HG03460 (cell line): ENCODE measurements at regions not wholly inside any gene's neighbourhood (a gene's known extent, or its start where the extent isn't known, plus 50 kb on each side); places are given as distances from the start of the nearest gene placed in this dataset.

ENCODE experiments used
- ATAC-seq: cut with Tn5 transposase; IDR thresholded peaks from one replicate; pipeline ENCODE4 v1.9.1; 2021; ENCODE audit not compliant: unreplicated experiment

DNA sequence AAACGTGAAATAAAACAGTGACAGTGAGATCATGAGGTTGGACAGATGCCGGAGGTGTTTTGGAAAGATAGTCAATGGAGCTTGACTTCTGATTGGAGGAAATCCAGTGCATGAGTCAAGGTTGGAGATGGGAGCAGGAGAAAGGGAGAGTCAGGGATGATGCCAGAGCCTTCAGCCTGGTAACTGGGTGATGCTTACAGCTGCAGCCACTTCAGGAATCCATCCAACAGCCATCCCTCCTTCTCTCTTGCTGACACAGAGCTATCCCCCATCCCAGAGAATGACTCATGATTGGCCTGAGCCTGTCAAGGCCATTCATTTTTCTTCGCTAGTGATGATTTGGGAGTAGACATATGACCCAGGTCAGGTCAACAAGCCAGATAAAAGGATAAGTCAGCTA, 112.8 kb downstream of the SAMD5 start:
- no peak for ATAC-seq

DNA sequence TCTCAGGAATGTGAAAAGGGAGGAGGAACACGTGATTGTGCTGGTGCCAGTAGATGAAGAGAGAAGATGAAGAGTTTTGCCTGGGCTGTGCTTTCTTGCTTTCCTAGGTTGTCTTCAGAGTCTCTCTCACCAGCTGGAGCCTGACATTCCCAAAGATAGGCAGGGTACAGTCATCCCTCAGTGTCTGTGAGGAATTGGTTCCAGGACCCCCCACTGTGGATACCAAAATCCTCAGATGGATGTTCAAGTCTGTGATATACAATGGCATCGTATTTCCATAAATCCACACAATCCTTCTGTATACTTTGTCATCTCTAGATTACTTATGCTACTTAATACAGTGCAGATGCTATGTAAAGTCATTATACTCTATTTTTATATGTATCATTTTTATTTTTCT, 113.5 kb downstream of the SAMD5 start:
- no peak for ATAC-seq

DNA sequence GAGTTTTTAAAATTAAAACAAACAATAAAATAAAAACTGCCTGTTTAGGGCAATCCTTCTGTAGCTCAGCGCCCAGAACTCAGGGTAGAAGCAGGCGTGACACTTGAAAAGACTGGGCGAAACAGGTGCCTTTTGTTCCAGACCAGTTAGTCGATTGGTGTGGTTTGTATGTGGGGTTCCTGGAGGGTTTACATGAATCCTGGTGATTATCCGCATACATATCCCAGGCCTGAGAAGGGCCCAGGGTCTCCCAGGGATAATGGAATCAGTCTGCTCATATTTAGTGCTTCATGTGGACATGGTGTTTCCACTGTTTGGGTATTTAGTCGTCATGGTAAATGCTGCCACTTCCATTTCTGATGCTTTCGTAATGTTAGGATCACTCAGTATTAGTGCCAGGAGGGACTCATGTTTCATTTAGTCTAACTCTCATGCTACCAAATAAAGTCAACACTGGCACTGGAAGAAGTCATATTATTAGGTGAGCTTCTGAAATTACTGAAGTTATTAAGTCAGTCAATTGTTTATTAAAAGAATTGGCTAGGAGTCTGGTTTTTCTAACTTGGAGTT, 116.5 kb downstream of the SAMD5 start:
- ATAC-seq, result no peak

DNA sequence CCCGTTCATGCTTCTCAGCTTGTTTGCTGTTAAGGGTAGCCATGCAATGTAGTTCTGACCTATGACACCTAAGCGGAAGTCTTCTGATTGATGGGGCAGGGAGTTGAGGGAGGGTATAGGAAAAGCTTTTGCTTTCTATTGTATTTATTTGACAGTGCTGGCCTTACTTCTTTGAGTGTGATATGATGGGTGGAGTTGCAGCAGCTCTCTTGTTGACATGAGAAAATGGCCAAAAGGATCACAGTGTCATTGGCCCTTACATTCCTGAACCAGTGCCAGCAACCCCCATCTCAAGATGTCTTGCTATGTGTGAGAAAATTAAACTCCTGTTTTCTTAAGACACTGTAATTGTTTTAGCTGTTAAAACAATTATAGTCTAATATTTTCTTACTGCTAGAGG, 117.5 kb downstream of the SAMD5 start:
- ATAC-seq, result no peak

DNA sequence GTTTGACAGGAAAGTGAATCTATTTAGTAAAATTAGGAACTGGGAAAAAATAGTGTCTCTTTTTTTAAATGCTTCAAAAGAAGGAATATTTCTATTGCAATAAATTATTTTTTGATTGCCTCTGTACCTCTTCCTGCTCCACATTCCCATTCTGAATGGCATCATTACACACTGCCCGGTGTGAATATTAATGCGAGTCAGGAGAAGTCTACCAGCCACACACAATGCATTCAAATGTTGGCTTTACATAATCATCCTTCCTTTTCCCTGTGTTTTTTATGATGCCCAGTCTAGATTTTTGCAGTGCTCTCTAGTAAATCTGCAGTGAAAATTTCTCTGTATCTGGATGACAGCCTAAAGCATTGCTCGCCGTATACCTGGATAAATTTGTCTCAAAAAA, 118.9 kb downstream of the SAMD5 start:
- ATAC-seq, result no peak

DNA sequence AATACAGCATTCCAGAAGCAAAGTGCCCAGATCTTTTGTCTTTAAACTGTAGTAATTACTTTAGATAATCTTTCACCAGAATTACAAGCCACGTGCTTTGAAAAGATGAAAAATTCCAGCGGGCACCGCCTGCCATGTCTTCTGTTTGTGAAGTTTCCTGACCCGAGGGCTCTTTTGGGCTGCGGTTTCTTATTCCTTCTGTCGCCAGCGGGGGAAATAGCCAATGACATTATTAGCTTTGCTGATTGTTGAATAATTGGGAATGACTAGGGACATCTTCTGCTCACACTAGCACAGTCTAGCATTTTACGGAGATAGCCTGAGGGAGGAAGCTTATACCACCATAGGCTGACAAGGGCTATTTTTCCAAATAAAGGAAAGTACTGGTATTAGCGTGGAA, 124.7 kb downstream of the SAMD5 start:
- ATAC-seq, result no peak

DNA sequence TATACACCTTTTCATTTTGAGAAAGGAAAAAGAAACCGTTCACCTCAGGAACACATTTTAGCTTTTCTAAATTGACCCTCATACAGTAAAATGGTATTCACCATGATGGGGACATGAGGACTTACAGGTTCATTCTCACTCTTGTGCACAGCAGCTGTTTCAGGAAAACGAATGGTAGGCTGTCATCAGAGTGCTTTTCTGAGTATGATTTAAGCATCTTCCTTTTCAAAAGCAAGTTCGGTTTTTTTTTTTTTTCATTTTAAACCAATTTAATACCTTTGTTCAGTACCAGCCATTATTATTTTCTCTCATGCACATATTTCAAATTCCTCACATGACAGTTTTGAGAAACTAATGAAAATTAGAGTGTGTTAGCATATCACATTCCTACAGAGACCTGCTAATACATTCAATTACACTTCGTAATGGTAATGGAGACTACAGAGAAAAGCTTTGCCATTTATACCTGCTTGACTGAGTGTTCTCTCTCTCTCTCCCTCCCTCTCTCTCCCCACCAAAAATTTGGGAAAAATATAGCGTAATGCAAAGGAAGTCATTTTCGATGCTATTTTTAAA, 129.2 kb downstream of the SAMD5 start:
- no peak for ATAC-seq

DNA sequence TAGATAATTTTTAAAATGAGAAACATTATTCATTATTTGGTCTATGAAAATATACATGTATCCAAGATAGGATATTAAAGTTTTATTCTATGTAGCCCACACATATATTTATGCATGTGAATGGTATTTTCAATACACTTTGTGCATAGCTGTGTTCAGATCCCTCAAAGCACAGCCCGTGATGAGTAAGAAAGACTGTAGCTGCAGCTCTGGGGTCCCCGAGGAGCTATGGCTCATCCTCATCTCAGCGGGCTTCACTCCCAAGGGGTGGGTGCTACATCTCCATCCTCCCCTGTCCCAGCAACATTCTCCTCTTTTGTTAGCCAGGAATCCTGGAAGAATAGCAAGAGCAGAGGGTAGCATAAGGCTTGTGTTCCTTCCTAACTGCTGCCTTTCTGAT, 130.8 kb downstream of the SAMD5 start:
- ATAC-seq, result no peak

DNA sequence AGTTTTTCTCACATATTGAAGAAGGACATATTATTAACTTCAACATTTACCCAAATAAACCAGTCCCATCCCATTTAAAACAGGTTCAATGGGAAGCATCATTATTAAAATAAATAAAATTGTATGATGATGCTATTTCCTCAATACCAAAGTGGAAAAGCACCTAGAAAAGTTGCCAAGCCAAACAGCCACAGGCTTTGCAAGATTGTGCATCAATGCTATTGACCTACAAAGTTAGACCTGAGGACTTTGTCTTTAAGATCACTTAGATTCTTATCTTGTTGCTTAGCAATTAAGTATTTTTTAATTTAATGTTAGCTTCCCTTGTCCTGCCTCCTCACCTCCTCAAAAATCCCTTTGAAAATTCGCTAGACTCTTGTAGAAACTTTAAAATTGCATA, 132.1 kb downstream of the SAMD5 start:
- no peak for ATAC-seq

DNA sequence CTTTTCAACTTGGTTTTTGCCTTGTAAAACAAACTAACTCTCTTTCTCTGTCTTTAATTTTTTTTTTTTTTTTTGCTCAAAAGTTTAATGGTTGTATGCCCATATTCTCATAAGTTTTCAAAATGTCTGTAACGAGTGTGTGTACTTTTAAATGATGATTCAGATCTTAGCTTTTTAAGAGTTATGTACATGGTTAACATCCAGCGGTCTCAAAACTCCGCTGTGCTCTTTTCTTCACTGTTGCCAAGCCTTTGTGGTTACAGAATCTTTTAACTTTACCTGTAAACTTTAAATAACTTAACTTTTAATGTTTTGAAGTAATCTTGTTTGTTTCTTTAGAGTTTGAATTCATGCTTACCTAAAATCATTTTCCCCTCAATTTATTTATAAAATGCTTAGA, 133.0 kb downstream of the SAMD5 start:
- no peak for ATAC-seq

DNA sequence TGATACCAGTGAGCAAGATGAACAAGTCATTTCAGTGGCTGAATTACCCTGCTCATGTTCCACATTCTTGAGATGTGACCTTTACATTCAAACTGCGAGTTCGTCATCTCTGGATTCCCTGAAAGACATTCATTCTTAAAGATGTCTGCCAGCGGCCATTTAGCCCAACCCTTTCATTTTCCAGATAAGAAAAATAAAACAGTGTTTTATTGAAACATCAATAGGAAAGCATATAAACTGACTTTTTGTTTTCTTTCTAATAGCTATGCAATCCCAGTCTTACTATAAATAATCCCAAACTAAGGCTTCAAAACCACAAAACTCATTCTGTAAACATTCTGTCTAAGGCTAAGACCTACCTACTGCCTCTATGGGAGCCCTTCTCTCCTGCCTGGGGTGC, 134.0 kb downstream of the SAMD5 start:
- ATAC-seq, result no peak

DNA sequence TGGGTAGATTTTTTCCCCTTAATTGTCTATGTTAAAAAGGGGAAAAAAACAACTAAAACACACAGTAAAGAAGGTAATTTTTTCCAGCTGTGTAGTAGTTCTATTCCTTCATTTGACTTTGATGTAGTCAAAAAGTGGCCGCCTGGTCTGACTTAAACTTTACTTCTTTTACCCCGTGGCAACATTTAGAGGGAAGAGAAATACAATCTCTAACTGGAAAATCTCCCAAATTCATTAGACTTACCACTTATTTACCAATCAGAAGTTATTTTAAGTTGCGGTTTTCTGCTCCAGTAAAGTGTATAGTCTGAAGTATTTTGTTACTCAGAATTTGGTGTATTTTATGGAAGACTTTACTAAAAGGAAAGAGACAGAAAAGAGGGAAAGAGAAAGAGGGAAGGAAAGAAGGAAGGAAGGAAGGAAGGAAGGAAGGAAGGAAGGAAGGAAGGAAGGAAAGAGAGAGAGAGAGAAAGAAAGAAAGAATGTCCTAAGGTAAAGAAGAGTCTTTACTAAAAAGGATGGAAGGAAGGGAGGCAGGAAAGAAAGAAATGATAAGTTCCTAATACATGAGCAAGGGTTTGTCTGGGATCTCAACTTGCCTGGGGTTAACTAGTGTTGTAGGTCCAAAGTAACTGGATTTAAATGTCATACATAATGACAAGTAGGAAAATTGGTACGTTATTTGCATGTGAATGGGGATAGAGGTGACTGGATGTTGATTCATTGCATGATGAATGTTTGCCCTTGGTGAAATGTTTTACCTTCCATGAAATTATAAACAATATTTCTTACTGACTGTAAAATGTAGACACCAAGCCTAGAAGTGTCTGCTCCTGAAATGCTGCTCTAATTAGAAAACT, 135.1 kb downstream of the SAMD5 start:
- no peak for ATAC-seq

DNA sequence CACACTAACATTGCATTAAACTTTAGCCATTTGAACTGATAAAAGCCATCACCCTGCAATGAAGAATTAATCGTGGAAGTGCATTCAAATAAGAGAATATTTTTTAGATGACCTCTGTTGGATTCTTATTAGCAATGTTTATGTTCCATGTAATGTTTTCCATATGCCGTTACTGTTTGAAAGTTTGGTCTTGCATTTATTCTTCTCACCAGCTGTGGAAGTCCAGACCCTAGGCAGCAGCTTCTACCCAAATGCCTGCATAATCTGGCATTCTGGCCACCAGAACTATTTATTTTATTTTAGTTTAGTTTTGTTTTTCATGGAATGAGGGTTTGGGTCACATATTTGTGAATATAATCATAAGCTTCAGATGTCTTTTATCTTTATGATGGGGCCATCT, 140.4 kb downstream of the SAMD5 start:
- ATAC-seq, result no peak

DNA sequence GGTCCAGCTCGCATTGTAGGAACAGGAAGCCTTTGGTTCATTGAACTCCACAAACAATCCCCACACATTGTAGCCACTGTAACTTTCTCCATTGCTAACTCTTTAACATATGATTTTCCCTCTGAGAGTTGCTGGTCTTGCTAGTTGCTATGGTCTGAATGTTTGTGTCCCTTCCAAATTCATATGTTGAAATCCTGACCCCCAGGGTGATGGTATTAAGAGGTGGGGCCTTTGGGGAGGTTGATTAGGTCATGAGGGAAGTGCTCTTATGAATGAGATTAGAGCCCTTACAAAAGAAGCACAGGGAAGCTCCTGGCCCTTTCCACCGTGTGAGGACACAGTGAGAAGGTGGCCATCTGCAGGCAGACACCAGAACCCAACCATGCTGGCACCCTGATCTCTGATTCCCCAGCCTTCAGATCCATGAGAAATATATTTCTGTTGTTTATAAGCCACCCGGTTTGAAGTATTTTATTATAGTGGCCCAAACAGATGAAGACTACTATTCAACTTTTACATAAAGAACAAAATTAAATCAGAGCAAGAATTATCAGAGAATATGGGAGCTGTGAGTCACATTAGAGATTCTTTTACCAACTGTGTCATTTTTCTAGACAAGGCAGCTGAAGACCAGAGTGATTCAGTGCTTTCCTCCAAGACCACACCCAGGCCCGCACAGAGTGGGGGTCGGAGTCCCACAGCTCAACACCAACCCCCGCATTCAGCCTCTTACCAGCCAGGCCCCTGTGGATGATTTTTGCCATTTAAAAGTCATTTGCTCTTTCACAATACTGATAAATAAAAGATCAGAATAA, 143.0 kb downstream of the SAMD5 start:
- no peak for ATAC-seq

DNA sequence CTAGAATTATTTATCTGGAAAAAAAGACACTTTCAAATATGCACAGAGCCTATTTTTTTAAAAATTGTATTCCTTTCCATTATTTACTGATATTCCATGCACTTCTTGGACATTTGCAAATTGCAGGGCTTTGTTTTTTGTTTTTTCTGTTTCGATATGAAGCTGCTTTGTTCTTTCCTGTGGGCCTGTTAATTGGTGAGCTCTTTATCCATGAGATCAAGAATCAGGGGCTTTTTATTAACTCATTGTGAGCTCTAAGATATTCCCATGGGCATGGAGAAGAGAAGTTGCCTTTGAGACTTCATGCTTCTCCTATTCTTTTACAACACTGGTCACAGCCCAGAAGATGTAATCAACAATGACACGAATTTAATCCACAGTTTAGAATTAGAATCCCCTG, 145.1 kb downstream of the SAMD5 start:
- no peak for ATAC-seq

DNA sequence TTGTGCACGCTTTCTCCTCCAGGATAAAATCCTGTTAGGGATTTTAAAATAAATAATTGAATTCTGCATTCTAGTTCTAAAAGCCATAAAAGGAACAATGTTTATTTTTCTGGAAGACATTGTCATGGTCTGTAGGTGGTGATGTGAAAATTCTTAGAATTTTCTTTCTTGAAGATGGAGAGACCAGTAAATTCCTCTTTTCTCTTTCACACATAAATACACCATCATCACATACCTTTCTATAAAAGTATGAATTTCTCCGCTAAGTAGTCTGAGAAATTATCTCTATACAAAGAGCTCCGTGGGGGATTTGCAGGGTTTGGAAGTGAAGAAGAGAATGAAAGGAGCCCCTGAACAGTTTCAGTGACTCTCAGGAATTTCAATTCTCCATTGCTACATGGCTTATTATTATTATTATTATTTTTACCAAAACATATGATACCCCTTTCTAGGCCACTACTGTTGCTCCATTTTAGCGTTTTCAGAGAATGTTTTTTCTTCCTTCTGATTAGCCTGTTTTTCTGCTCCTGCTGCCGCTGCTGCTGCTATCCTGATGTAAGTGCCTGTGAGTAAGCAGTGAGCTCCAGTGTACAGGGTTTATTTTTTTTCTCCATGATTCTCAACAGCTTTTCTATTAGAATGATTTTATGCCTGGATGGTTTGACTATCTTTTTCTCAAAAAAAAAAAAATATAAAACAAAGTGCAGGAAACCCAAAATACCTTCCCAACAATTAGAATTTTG, 145.8 kb downstream of the SAMD5 start:
- ATAC-seq, result no peak

DNA sequence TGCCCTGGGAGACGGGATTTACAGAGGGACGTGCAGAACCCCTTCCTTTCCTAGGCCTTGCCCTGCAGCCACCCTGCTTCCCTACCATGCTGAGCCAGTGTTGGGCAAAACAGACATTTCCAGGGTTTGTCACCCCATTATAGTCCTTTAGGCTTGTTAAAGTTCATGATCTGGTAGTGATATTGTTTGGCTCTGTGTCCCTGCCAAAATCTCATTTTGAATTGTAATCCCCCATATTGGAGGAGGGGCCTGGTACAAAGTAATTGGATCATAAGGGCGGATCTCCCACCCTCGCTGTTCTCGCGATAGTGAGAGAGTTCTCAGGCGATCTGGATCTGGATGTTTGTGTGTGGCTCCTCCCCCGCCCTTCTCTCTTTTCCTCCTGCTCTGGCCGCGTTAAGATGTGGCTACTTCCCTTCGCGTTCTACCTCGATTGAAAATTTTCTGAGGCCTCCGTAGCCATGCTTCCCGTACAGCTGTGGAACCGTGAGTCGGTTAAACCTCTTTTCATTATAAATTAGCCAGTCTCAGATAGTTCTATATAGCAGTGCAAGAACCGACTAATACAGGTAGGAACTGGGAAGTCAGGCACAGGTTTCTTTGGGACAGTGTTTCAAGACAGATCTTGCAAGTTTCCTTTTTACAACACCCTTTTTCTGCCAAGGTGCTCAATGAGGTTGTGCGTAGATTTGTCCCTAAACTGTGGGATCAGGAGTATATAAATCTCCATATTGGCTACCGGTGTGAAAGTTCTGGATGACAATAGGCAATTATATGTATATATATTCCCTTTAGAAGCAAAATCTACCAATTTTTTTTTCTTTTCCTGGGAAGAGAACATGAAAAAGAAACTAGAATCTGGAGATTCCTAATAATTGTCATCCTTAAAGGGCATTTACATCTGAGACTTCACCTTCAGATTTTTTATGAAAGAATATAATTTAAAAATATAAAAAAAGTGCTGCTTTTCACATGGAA, 152.1 kb downstream of the SAMD5 start:
- no peak for ATAC-seq

DNA sequence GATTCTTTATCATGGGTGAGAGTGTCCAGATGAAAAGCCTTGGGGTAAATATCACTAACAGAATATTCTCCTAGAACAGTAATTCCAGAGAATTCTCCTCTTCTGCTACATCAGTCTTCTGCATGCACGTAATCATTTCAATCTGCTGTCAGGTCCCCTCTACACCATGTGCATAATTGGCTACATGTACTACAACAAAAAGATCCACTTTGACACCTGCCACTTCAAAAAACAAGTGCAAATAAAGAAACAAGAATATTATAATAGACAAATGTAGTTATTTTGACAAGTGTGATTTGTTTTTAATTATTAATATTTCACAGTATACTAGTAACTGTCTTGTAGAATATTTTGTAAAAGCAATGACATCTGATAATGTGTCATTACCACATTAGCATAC, 154.2 kb downstream of the SAMD5 start:
- no peak for ATAC-seq

DNA sequence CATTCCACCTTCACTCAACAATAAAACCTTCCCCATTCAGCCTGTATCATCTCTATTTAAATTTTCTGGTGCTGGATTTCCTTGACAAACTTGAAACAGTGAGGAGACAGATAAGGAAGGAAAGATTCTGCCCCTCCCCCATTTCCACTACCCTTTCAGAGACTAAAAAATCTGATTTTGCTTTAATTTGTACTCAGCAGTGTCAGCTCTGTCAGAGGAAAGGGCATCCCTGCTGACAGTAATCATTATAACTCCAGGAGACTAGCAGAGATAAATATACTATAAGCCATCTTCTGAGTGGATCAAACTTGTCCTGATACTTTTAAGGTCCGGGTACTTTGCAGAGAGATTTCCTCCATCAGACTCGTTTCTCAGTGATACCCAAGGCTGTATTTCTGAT, 155.6 kb downstream of the SAMD5 start:
- ATAC-seq, result no peak

DNA sequence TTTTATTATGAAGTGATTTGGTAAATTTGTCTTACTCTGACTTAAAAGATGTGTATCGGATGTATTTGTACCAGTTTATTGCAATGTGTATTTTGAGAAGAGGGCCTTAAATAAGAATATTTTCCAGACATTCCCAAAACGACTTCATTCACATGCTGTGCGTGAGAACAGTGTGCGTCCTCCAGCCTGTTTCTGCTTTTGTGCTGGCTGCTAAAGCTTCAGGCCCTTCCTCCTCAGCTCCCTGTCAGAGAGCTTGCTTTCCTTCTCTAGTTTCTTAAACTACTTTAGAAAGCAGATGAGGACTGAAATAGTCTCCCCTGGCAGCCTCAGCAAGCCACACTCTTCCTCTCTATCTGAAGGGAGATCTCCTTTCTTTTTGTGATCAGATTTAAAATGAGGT, 157.8 kb downstream of the SAMD5 start:
- ATAC-seq, result no peak
